CD14-positive monocyte (primary cell): ENCODE measurements at regions not wholly inside any gene's neighbourhood (a gene's known extent, or its start where the extent isn't known, plus 50 kb on each side); places are given as distances from the start of the nearest gene placed in this dataset.

ENCODE experiments used
- DNase-seq, 3 donors: peaks; one replicate each; pipeline ENCODE4 v3.0.0-alpha.2; 2011 to 2022
- H2AFZ ChIP-seq: 2 replicates; pipeline ENCODE4 v1.6.0; 2012; ENCODE audit warnings: mild to moderate bottlenecking, low read depth, low read length, inconsistent platforms; ENCODE audit not compliant: insufficient read depth, poor library complexity, severe bottlenecking
- H3K27ac ChIP-seq, 2 donors: 1 replicate in 1 of 2; 2 replicates in 1 of 2; pipeline ENCODE4 v1.5.1; 2012 to 2013; ENCODE audit warnings: low read length in 2 of 2, control low read depth in 1 of 2, inconsistent platforms in 1 of 2, low read depth in 1 of 2, mild to moderate bottlenecking in 1 of 2
- H3K27me3 ChIP-seq, 2 donors: one replicate each; pipeline versions ENCODE4 v1.6.0 to v1.6.1; 2011 to 2013; ENCODE audit warnings: low read length in 2 of 2; ENCODE audit not compliant: control insufficient read depth in 2 of 2, insufficient read depth in 2 of 2
- H3K36me3 ChIP-seq, 2 donors: replicated peaks in 1 of 2; 1 replicate in 1 of 2; 2 replicates in 1 of 2; pipeline versions ENCODE4 v1.5.1 to v1.6.1; 2012 to 2013; ENCODE audit warnings: low read length in 2 of 2, control low read depth in 1 of 2, inconsistent platforms in 1 of 2, mild to moderate bottlenecking in 1 of 2; ENCODE audit not compliant: insufficient read depth in 2 of 2, control insufficient read depth in 1 of 2
- H3K4me1 ChIP-seq, 2 donors: 1 replicate in 1 of 2; 2 replicates in 1 of 2; pipeline versions ENCODE4 v1.5.1 to v1.6.1; 2012 to 2013; ENCODE audit warnings: low read length in 2 of 2, control low read depth in 1 of 2, inconsistent platforms in 1 of 2, mild to moderate bottlenecking in 1 of 2, moderate library complexity in 1 of 2; ENCODE audit not compliant: insufficient read depth in 2 of 2, control insufficient read depth in 1 of 2
- H3K4me2 ChIP-seq: replicated peaks from 2 replicates; pipeline ENCODE3; 2012; ENCODE audit warnings: low read length, moderate library complexity, mild to moderate bottlenecking; ENCODE audit not compliant: poor library complexity, severe bottlenecking; ENCODE audit errors: extremely low read depth
- H3K4me3 ChIP-seq, 3 experiments: fragments of 200-600 bp in 1 of 3; sonication (generic) in 1 of 3; replicated peaks in 1 of 3; 1 replicate in 2 of 3; 2 replicates in 1 of 3; pipeline ENCODE4 v1.5.1; 2011 to 2013; ENCODE audit warnings: low read length in 3 of 3, mild to moderate bottlenecking in 3 of 3, control low read depth in 2 of 3, low read depth in 2 of 3, inconsistent platforms in 1 of 3, moderate library complexity in 1 of 3
- H3K79me2 ChIP-seq: 2 replicates; pipeline ENCODE4 v1.6.0; 2012; ENCODE audit warnings: mild to moderate bottlenecking, control low read depth, inconsistent platforms, low read length, moderate library complexity; ENCODE audit not compliant: insufficient read depth
- H3K9ac ChIP-seq: 2 replicates; pipeline ENCODE4 v1.6.0; 2017; ENCODE audit warnings: low read length, mild to moderate bottlenecking; ENCODE audit not compliant: insufficient read depth, poor library complexity, severe bottlenecking
- H3K9me3 ChIP-seq, 2 donors: replicated peaks in 1 of 2; 1 replicate in 1 of 2; 2 replicates in 1 of 2; pipeline versions ENCODE4 v1.5.1 to v1.6.1; 2012 to 2013; ENCODE audit warnings: low read length in 2 of 2, control low read depth in 1 of 2; ENCODE audit not compliant: control insufficient read depth in 1 of 2, insufficient read depth in 1 of 2
- H4K20me1 ChIP-seq: 2 replicates; pipeline ENCODE4 v1.6.0; 2012; ENCODE audit warnings: mild to moderate bottlenecking, low read length, control low read depth, moderate library complexity; ENCODE audit not compliant: insufficient read depth
- H3K27ac Mint-ChIP-seq, 7 donors: one replicate each; pipeline ENCODE4 v1.8.0; 2020; ENCODE audit warnings: mild to moderate bottlenecking in 7 of 7, mixed read lengths in 7 of 7, moderate library complexity in 6 of 7, inconsistent platforms in 2 of 7
- H3K27me3 Mint-ChIP-seq, 3 donors: one replicate each; pipeline ENCODE4 v1.8.0; 2021 to 2022; ENCODE audit warnings: low read depth in 3 of 3, mild to moderate bottlenecking in 3 of 3, mixed read lengths in 3 of 3, moderate library complexity in 3 of 3, inconsistent platforms in 1 of 3
- H3K36me3 Mint-ChIP-seq, 2 donors: one replicate each; pipeline ENCODE4 v1.8.0; 2020; ENCODE audit warnings: mixed read lengths in 2 of 2, inconsistent platforms in 1 of 2, mild to moderate bottlenecking in 1 of 2
- H3K4me1 Mint-ChIP-seq: one replicate; pipeline ENCODE4 v1.8.0; 2020; ENCODE audit warnings: mild to moderate bottlenecking, mixed read lengths
- H3K4me3 Mint-ChIP-seq, 2 donors: one replicate each; pipeline ENCODE4 v1.8.0; 2020; ENCODE audit warnings: mild to moderate bottlenecking in 2 of 2, mixed read lengths in 2 of 2, moderate library complexity in 1 of 2
- H3K9me3 Mint-ChIP-seq, 7 donors: one replicate each; pipeline ENCODE4 v1.8.0; 2020 to 2022; ENCODE audit warnings: mixed read lengths in 7 of 7, mild to moderate bottlenecking in 6 of 7, moderate library complexity in 6 of 7, inconsistent platforms in 2 of 7
- WGBS: methylation state at CpG from one replicate; pipeline ENCODE4 v1.1.5; 2013; ENCODE audit warnings: missing lambda C conversion rate; ENCODE audit not compliant: insufficient coverage; 5-methylcytosine and 5-hydroxymethylcytosine counted together
- intact Hi-C, 2 donors: fragments of 100-400 bp; cut with micrococcal nuclease; formaldehyde crosslinking; loops; one replicate each; pipeline versions ENCODE4 v1.15.0 to v1.15.1; 2023
- TF ChIP-seq, protein P1 (sequence below): fragments of 200-600 bp; IDR thresholded peaks from one replicate; pipeline ENCODE4 v1.8.0; 2022; ENCODE audit warnings: antibody characterized with exemption, mild to moderate bottlenecking

DNA sequence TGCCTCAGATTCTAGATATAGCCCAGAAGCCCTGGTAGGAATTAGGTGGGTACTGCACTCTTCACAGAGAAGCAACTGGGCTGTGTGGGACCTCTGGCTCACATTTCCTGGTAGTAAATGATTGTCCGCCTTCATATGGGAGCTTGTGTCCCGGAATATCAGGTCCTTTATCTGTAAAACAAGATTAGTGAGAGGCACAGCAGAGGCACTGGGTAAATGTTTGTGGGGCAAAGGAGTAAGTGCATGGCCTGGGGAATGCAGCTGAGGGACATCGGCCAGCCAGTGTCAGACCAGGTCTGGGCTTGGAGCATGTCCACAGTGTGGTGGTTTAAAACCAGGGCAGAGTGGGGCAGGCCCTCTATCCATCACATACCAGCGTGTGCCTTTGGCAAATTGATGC lies 323.3 kb upstream of the ZMIZ1 start:
- WGBS: 90% methylated on average over 3 of the region's 4 CpGs
- Histone ChIP-seq H4K20me1 (no peaks in the 10 kb centered on the region), H3K79me2 (no peaks in the 10 kb centered on the region), H3K27ac (no peak overlapping the region), H3K4me3 (no peak overlapping the region), H3K9ac (no peak overlapping the region), H3K27me3 (no peaks in the 10 kb centered on the region), H3K4me2 (no peak overlapping the region), H3K9me3 (no peaks in the 10 kb centered on the region), H2AFZ (no peak overlapping the region), H3K4me1 (peaks cover 22 to 23% of the 10 kb centered on the region in 2 donors), H3K36me3 (no peaks in the 10 kb centered on the region)
- H3K4me1 Mint-ChIP-seq: peaks cover 27% of the 10 kb centered on the region
- intact Hi-C loops: loop anchor here in 1 of 2 donors (10.0 kb wide), 1 partner anchor 701 kb away; no protein-coding TSS in a partner anchor
- H3K9me3 Mint-ChIP-seq: peaks cover 0 to 10% (median 0%) of the 10 kb centered on the region in 7 donors
- H3K4me3 Mint-ChIP-seq: no peak overlapping the region
- peaks cover 0 to 12% (median 2%) of the 10 kb centered on the region in 3 donors for H3K27me3 Mint-ChIP-seq
- DNase-seq: no peak
- H3K36me3 Mint-ChIP-seq: no peaks in the 10 kb centered on the region
- H3K27ac Mint-ChIP-seq: no peak overlapping the region
- TF ChIP-seq, protein P1, sequence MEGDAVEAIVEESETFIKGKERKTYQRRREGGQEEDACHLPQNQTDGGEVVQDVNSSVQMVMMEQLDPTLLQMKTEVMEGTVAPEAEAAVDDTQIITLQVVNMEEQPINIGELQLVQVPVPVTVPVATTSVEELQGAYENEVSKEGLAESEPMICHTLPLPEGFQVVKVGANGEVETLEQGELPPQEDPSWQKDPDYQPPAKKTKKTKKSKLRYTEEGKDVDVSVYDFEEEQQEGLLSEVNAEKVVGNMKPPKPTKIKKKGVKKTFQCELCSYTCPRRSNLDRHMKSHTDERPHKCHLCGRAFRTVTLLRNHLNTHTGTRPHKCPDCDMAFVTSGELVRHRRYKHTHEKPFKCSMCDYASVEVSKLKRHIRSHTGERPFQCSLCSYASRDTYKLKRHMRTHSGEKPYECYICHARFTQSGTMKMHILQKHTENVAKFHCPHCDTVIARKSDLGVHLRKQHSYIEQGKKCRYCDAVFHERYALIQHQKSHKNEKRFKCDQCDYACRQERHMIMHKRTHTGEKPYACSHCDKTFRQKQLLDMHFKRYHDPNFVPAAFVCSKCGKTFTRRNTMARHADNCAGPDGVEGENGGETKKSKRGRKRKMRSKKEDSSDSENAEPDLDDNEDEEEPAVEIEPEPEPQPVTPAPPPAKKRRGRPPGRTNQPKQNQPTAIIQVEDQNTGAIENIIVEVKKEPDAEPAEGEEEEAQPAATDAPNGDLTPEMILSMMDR: no peak

DNA sequence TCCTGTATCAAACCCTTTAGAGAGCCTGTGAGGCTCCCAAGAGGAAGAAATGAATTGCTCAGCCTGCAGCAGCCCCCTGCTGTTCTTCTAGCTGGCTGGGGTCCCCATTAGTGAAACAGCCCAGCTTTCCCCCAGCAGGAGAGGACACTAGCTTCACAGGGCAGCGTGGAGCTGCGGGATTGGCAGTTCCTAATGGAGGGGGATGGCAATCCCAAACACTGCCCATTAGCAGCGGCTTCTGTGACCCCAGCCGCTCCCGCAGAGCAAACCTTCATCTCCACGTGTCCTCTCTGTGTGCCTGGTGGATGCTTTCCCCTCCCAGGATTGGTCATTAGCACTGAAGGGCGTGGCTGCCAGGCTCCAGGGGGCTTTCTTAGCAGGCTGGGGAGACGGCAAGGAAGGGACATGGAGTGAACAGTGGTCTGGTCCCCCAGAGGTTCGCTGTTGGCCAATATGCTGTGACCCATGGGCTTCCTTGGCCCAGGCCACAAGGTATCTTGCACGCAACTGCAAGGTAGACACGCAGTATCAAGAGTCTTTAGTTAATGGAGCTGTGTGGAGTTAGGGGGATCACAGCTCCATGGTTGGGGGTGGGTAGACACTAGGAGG lies 322.5 kb upstream of the ZMIZ1 start:
- TF ChIP-seq, protein P1: no peak
- 98% methylated on average over 10 of the region's 11 CpGs for WGBS

More for the DNA sequence above, 322.5 kb upstream of the ZMIZ1 start:
- H3K4me2 ChIP-seq: no peak overlapping the region
- no peaks in the 10 kb centered on the region for H4K20me1 ChIP-seq
- Mint-ChIP-seq H3K27ac (no peak overlapping the region), H3K9me3 (peaks cover 0 to 10% (median 0%) of the 10 kb centered on the region in 7 donors), H3K27me3 (peaks cover 0 to 12% (median 5%) of the 10 kb centered on the region in 3 donors), H3K4me1 (peaks cover 24% of the 10 kb centered on the region), H3K36me3 (no peaks in the 10 kb centered on the region), H3K4me3 (no peak overlapping the region)
- H3K9ac ChIP-seq: no peak overlapping the region
- H2AFZ ChIP-seq: no peak overlapping the region
- no peaks in the 10 kb centered on the region for H3K9me3 ChIP-seq
- no peak overlapping the region for H3K4me3 ChIP-seq
- DNase-seq: no peak
- H3K79me2 ChIP-seq: no peaks in the 10 kb centered on the region
- no peaks in the 10 kb centered on the region for H3K27me3 ChIP-seq
- intact Hi-C loops: loop anchor here in 1 of 2 donors (10.0 kb wide), 1 partner anchor 701 kb away; no protein-coding TSS in a partner anchor
- H3K36me3 ChIP-seq: no peaks in the 10 kb centered on the region
- H3K27ac ChIP-seq: no peak overlapping the region
- H3K4me1 ChIP-seq: peaks cover 18 to 19% of the 10 kb centered on the region in 2 donors
